SH-SY5Y (cell line): ENCODE measurements at regions not wholly inside any gene's neighbourhood (a gene's known extent, or its start where the extent isn't known, plus 50 kb on each side); places are given as distances from the start of the nearest gene placed in this dataset.

ENCODE experiments used
- GATA2 ChIP-seq: IDR thresholded peaks from 2 replicates; pipeline ENCODE4 v1.6.1; 2011; ENCODE audit warnings: mild to moderate bottlenecking, low read depth, low read length
- GATA3 ChIP-seq: IDR thresholded peaks from 2 replicates; pipeline ENCODE4 v1.6.1; 2011; ENCODE audit warnings: low read depth, mild to moderate bottlenecking, low read length, moderate library complexity

- TF ChIP-seq GATA2 (no peak), GATA3 (no peak)
These were observed 1034.8 kb upstream of the RBFOX1 start for GRCh38 chr16:6297666-6298410.
